Neuronal stem cell (in vitro differentiated cells): ENCODE measurements at regions not wholly inside any gene's neighbourhood (a gene's known extent, or its start where the extent isn't known, plus 50 kb on each side); places are given as distances from the start of the nearest gene placed in this dataset.

Experiments used
- DNase-seq: peaks from one replicate; pipeline ENCODE4 v3.0.0-alpha.2; 2013; ENCODE audit warnings: low spot score
- H2AFZ ChIP-seq: one replicate; pipeline ENCODE4 v1.6.1; 2013; ENCODE audit warnings: mild to moderate bottlenecking, low read length, inconsistent platforms
- H2AK5ac ChIP-seq: 2 replicates; pipeline ENCODE4 v1.6.1; 2013; ENCODE audit warnings: low read depth, mild to moderate bottlenecking, inconsistent platforms, low read length, moderate library complexity, mixed read lengths
- H2BK120ac ChIP-seq: 2 replicates; pipeline ENCODE4 v1.6.1; 2013; ENCODE audit warnings: low read depth, mild to moderate bottlenecking, inconsistent platforms, low read length, moderate library complexity, mixed read lengths
- H2BK12ac ChIP-seq: one replicate; pipeline ENCODE4 v1.6.1; 2013; ENCODE audit warnings: low read length, inconsistent platforms
- H2BK15ac ChIP-seq: 2 replicates; pipeline ENCODE4 v1.6.1; 2013; ENCODE audit warnings: mild to moderate bottlenecking, low read length, inconsistent platforms, mixed read lengths
- H2BK5ac ChIP-seq: one replicate; pipeline ENCODE4 v1.6.1; 2013; ENCODE audit warnings: inconsistent platforms, mild to moderate bottlenecking, low read length, moderate library complexity
- H3K14ac ChIP-seq: one replicate; pipeline ENCODE4 v1.6.1; 2013; ENCODE audit warnings: low read length, inconsistent platforms
- H3K18ac ChIP-seq: 2 replicates; pipeline ENCODE4 v1.6.1; 2013; ENCODE audit warnings: low read length, inconsistent platforms
- H3K23ac ChIP-seq: 2 replicates; pipeline ENCODE4 v1.6.1; 2013; ENCODE audit warnings: low read depth, mild to moderate bottlenecking, mixed read lengths, low read length, inconsistent platforms; ENCODE audit not compliant: poor library complexity
- H3K27ac ChIP-seq: replicated peaks from 3 replicates; pipeline ENCODE4 v1.5.1; 2013; ENCODE audit warnings: low read length, inconsistent platforms
- H3K27me3 ChIP-seq, 3 experiments: 2 replicates each; pipeline ENCODE4 v1.6.1; 2013; ENCODE audit warnings: low read length in 3 of 3, mild to moderate bottlenecking in 2 of 3, inconsistent platforms in 1 of 3, low read depth in 1 of 3, mixed read lengths in 1 of 3, moderate library complexity in 1 of 3; ENCODE audit not compliant: control insufficient read depth in 3 of 3, insufficient read depth in 3 of 3
- H3K36me3 ChIP-seq, 2 donors: replicated peaks in 1 of 2; 2 replicates each; pipeline ENCODE4 v1.6.1; 2013; ENCODE audit warnings: low read length in 2 of 2; ENCODE audit not compliant: control insufficient read depth in 2 of 2, insufficient read depth in 2 of 2
- H3K4ac ChIP-seq: 2 replicates; pipeline ENCODE4 v1.6.1; 2013; ENCODE audit warnings: inconsistent platforms, mild to moderate bottlenecking, low read length, moderate library complexity
- H3K4me1 ChIP-seq, 2 donors: 1 replicate in 1 of 2; 2 replicates in 1 of 2; pipeline ENCODE4 v1.6.1; 2013; ENCODE audit warnings: low read length in 2 of 2, low read depth in 1 of 2; ENCODE audit not compliant: control insufficient read depth in 2 of 2, insufficient read depth in 1 of 2
- H3K4me2 ChIP-seq: one replicate; pipeline ENCODE4 v1.6.1; 2013; ENCODE audit warnings: mild to moderate bottlenecking, low read length, inconsistent platforms; ENCODE audit not compliant: insufficient read depth, poor library complexity, severe bottlenecking
- H3K4me3 ChIP-seq, 2 donors: 2 replicates each; pipeline ENCODE4 v1.5.1; 2013; ENCODE audit warnings: low read length in 2 of 2, mild to moderate bottlenecking in 2 of 2, inconsistent platforms in 1 of 2, moderate library complexity in 1 of 2
- H3K79me1 ChIP-seq: one replicate; pipeline ENCODE4 v1.6.1; 2013; ENCODE audit warnings: low read depth, mild to moderate bottlenecking, inconsistent platforms, low read length, moderate library complexity
- H3K9ac ChIP-seq: one replicate; pipeline ENCODE4 v1.6.1; 2013; ENCODE audit warnings: mild to moderate bottlenecking, low read depth, low read length, inconsistent platforms; ENCODE audit not compliant: poor library complexity
- H3K9me3 ChIP-seq, 2 donors: replicated peaks in 1 of 2; 2 replicates each; pipeline versions ENCODE3 to v1.6.1; 2013; ENCODE audit warnings: low read length in 2 of 2, mild to moderate bottlenecking in 2 of 2, inconsistent platforms in 1 of 2, low read depth in 1 of 2, mixed read lengths in 1 of 2, moderate library complexity in 1 of 2; ENCODE audit not compliant: control insufficient read depth in 2 of 2, insufficient read depth in 1 of 2
- H4K8ac ChIP-seq: one replicate; pipeline ENCODE4 v1.6.1; 2013; ENCODE audit warnings: low read depth, mild to moderate bottlenecking, inconsistent platforms, low read length, moderate library complexity
- H4K91ac ChIP-seq: one replicate; pipeline ENCODE4 v1.6.1; 2013; ENCODE audit warnings: low read length, low read depth, mild to moderate bottlenecking, inconsistent platforms; ENCODE audit not compliant: poor library complexity
- WGBS, 2 donors: extraction: QIAGEN DNeasy Blood & Tissue Kit; methylation state at CpG; one replicate each; pipeline ENCODE4 v1.1.7; 2013; ENCODE audit warnings: missing lambda C conversion rate in 2 of 2, mixed read lengths in 1 of 2; ENCODE audit not compliant: insufficient read length in 2 of 2, insufficient replicate concordance in 1 of 2; ENCODE audit errors: extremely low coverage in 2 of 2; 5-methylcytosine and 5-hydroxymethylcytosine counted together

DNA sequence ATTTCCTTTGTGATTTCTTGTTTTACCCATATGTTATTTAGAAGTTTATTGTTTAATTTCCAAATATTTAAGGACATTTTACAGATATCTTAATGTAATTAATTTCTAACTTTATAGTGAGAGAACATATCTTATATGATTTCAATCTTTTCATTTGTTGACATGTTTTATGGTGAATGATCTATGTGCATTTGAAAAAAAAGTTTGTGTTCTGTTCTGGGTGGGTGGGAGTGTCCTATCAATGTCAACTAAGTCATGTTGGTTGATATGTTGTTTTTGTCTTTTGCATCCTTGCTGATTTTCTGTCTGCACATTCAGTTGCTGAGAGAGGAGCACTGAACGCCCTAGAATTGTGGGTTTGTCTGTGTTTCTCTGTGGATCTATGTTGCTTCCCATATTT lies 50.3 kb upstream of the CBFA2T3 start:
- H2BK15ac ChIP-seq: no peak overlapping the region
- H2BK12ac ChIP-seq: no peak overlapping the region
- H3K36me3 ChIP-seq: no peaks in the 10 kb centered on the region
- H3K4me3 ChIP-seq: no peak overlapping the region
- H3K79me1 ChIP-seq: peaks cover 2% of the 10 kb centered on the region
- H3K4me1 ChIP-seq: peaks cover 0 to 5% of the 10 kb centered on the region in 2 donors
- WGBS, 2 donors: no CpG with 5 or more reads among the region's 1 CpG
- no peak overlapping the region for H3K18ac ChIP-seq
- H2AFZ ChIP-seq: no peak overlapping the region
- H3K27me3 ChIP-seq: peaks cover 0 to 14% (median 0%) of the 10 kb centered on the region in 3 experiments
- H3K23ac ChIP-seq: no peak overlapping the region
- no peak overlapping the region for H3K9ac ChIP-seq
- H3K14ac ChIP-seq: no peak overlapping the region
- no peak overlapping the region for H2BK120ac ChIP-seq
- no peak overlapping the region for H3K27ac ChIP-seq
- no peak for DNase-seq
- H3K9me3 ChIP-seq: peaks cover 8 to 11% of the 10 kb centered on the region in 2 donors
- no peak overlapping the region for H2AK5ac ChIP-seq
- H2BK5ac ChIP-seq: no peak overlapping the region
- H3K4me2 ChIP-seq: no peak overlapping the region
- H3K4ac ChIP-seq: no peak overlapping the region
- H4K91ac ChIP-seq: no peak overlapping the region
- H4K8ac ChIP-seq: no peak overlapping the region

DNA sequence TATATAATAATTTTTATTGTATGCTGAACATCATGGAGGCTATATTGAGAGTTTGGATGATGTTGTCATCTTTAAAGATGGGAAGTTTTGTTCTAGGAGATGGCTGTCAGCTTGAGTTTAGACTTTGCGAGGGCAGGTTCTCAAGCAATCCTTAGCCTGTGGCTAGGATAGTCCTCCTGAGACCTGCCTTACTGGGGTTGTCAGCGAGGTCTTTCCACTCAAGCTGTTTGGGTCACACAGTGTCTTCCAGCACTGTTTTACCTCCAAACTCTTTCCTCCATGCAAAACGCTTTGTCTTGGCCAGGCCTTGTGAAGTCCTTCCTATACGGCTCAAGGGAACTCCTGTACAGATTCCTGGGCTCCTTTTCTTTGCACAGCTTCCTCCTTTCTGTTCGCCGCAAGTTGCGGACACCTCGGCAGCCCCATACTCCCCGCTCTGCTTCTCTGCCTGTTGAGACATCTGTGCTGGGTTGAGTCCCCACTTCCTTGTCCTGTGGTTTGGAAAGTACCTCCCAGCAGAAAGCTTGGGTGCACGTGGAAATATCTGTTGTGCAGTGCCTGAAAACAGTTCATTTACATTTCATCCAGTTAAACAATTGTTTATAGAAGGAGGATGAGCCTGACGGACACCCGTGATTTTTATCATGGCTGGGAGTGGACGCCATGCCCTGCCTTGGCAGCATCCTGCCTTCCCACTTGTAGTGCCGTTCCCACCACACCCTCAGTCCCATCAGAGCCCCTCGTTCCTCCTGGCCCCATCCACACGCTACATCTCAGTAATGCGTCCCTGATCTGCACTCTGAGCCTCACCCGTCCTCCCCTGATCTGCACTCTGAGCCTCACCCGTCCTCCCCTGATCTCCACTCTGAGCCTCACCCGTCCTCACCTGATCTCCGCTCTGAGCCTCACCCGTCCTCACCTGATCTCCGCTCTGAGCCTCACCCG lies 55.0 kb upstream of the CBFA2T3 start:
- Histone ChIP-seq H3K27me3 (peaks cover 0 to 7% (median 2%) of the 10 kb centered on the region in 3 experiments), H2AFZ (no peak overlapping the region), H3K4me3 (no peak overlapping the region), H3K4ac (no peak overlapping the region), H3K36me3 (peaks cover 0 to 2% of the 10 kb centered on the region in 2 donors), H3K79me1 (peaks cover 4% of the 10 kb centered on the region), H2AK5ac (no peak overlapping the region), H3K23ac (peak overlapping the region; percentile 1), H3K14ac (peak overlapping the region; percentile 27), H3K18ac (peak overlapping the region; percentile 76), H2BK12ac (no peak overlapping the region), H4K91ac (no peak overlapping the region), H3K9ac (no peak overlapping the region), H3K27ac (no peak overlapping the region), H2BK15ac (no peak overlapping the region), H3K4me2 (no peak overlapping the region), H3K9me3 (peaks cover 2% of the 10 kb centered on the region in 2 donors), H2BK120ac (no peak overlapping the region), H2BK5ac (no peak overlapping the region), H3K4me1 (peaks cover 15 to 19% of the 10 kb centered on the region in 2 donors), H4K8ac (no peak overlapping the region)
- WGBS, 2 donors: no CpG with 5 or more reads among the region's 24 CpGs
- DNase-seq: no peak

DNA sequence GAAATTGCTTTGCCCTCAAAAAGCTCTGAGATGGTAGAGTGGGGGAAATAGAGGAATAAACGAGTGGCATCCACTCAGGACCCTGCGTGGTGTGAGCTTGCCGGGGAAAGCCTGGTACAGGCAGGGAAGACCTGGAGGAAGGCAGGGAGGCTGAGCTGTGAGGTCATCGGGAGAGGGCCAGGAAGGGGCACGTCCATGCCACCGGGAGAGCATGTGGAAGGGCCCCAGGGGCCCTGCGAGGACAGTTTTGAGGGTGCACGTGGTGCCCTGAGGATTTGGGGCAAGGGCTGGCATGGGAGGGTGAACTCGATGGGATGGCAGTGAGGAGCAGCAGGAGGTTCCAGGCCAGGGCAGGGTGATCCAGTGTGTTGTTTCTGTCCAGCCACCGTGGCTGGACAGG lies 56.3 kb upstream of the CBFA2T3 start:
- peak overlapping the region; percentile 100 for H2AK5ac ChIP-seq
- H2BK15ac ChIP-seq: peak overlapping the region; percentile 100
- peaks cover 0 to 14% (median 2%) of the 10 kb centered on the region in 3 experiments for H3K27me3 ChIP-seq
- H3K36me3 ChIP-seq: peaks cover 0 to 2% of the 10 kb centered on the region in 2 donors
- no peak overlapping the region for H3K4me3 ChIP-seq
- peaks cover 15 to 19% of the 10 kb centered on the region in 2 donors for H3K4me1 ChIP-seq
- peak overlapping the region; percentile 87 for H2BK5ac ChIP-seq
- peaks cover 4% of the 10 kb centered on the region for H3K79me1 ChIP-seq
- H4K8ac ChIP-seq: peak overlapping the region; percentile 48
- H3K14ac ChIP-seq: peak overlapping the region; percentile 82
- no peak overlapping the region for H3K4me2 ChIP-seq
- no peak for DNase-seq
- H3K4ac ChIP-seq: peak overlapping the region; percentile 99
- H4K91ac ChIP-seq: peak overlapping the region; percentile 30
- peak overlapping the region; percentile 60 for H3K9ac ChIP-seq
- no CpG with 5 or more reads among the region's 10 CpGs for WGBS, 2 donors
- H3K9me3 ChIP-seq: peaks cover 2% of the 10 kb centered on the region in 2 donors
- peak overlapping the region; percentile 87 for H2BK120ac ChIP-seq
- no peak overlapping the region for H3K27ac ChIP-seq
- peak overlapping the region; percentile 91 for H2BK12ac ChIP-seq
- no peak overlapping the region for H2AFZ ChIP-seq
- H3K23ac ChIP-seq: peak overlapping the region; percentile 55
- peak overlapping the region; percentile 98 for H3K18ac ChIP-seq
